PC-3 (cell line): ENCODE measurements at regions not wholly inside any gene's neighbourhood (a gene's known extent, or its start where the extent isn't known, plus 50 kb on each side); places are given as distances from the start of the nearest gene placed in this dataset.
"Not testable (repeated sequence)": the region's sequence is repeated elsewhere in the genome, so short reads cannot be mapped to it uniquely, and the experiment has no call there.

Experiments
- ATAC-seq: fragments of 200-7000 bp; cut with Tn5 transposase; 2 replicates; pipeline ENCODE4 v1.9.1; 2020; ENCODE audit warnings: mild to moderate bottlenecking, moderate library complexity
- BruUV-seq: library from RNA; stranded (reverse); fragments of 400-500 nt; replicated peaks from 2 replicates; lab custom pipeline; 2021; lab: Mats Ljungman, UMichigan
- CTCF ChIA-PET: fragments of 300-600 bp; sonication (Branson Sonifier 250); formaldehyde crosslinking; loops from one replicate; lab custom pipeline; 2022; ENCODE audit warnings: antibody characterized with exemption; lab: Charles Lee
- POLR2A ChIA-PET: fragments of 300-600 bp; sonication (Branson Sonifier 250); formaldehyde crosslinking; loops from one replicate; lab custom pipeline; 2022; ENCODE audit warnings: antibody characterized with exemption; ENCODE audit not compliant: unreplicated experiment; lab: Charles Lee
- DNase-seq: peaks from one replicate; pipeline ENCODE4 v3.0.0-alpha.2; 2015
- H2AFZ ChIP-seq: fragments of 300-600 bp; sonication (generic); 2 replicates; pipeline ENCODE4 v1.6.0; 2016; ENCODE audit warnings: antibody characterized with exemption, low read length
- H3F3A ChIP-seq: fragments of 300-600 bp; sonication (generic); one replicate; pipeline ENCODE4 v1.6.0; 2017; ENCODE audit warnings: antibody characterized with exemption, low read length, control low read depth, mild to moderate bottlenecking; ENCODE audit not compliant: unreplicated experiment
- H3K27ac ChIP-seq: fragments of 300-600 bp; sonication (generic); 2 replicates; pipeline ENCODE4 v1.5.1; 2016; ENCODE audit warnings: mild to moderate bottlenecking, low read length
- H3K27me3 ChIP-seq: fragments of 300-600 bp; sonication (generic); 2 replicates; pipeline ENCODE4 v1.6.1; 2016; ENCODE audit warnings: low read length, mixed read lengths
- H3K36me3 ChIP-seq: fragments of 300-600 bp; sonication (generic); 2 replicates; pipeline ENCODE4 v1.6.1; 2016; ENCODE audit warnings: low read depth, mixed run types, low read length, mixed read lengths
- H3K4me1 ChIP-seq: fragments of 300-600 bp; sonication (generic); 2 replicates; pipeline ENCODE4 v1.5.1; 2016; ENCODE audit warnings: low read length; ENCODE audit not compliant: insufficient read depth
- H3K4me2 ChIP-seq: fragments of 300-600 bp; sonication (generic); 2 replicates; pipeline ENCODE4 v1.6.0; 2016; ENCODE audit warnings: low read length
- H3K4me3 ChIP-seq: fragments of 300-600 bp; sonication (generic); 2 replicates; pipeline ENCODE4 v1.5.1; 2016; ENCODE audit warnings: mild to moderate bottlenecking, low read length, mixed read lengths
- H3K79me2 ChIP-seq: fragments of 300-600 bp; sonication (generic); 2 replicates; pipeline ENCODE4 v1.6.1; 2017; ENCODE audit warnings: low read length, mixed read lengths
- H3K9ac ChIP-seq: fragments of 300-600 bp; sonication (generic); 2 replicates; pipeline ENCODE4 v1.6.0; 2016; ENCODE audit warnings: mild to moderate bottlenecking, low read length
- H3K9me2 ChIP-seq: fragments of 300-600 bp; sonication (generic); replicated peaks from 2 replicates; pipeline ENCODE4 v1.6.1; 2016; ENCODE audit warnings: mixed run types, low read length, mixed read lengths
- H3K9me3 ChIP-seq: fragments of 300-600 bp; sonication (generic); 2 replicates; pipeline ENCODE4 v1.6.1; 2016; ENCODE audit warnings: low read length, mixed read lengths
- H4K20me1 ChIP-seq: fragments of 300-600 bp; sonication (generic); 2 replicates; pipeline ENCODE4 v1.6.1; 2016; ENCODE audit warnings: low read length, mixed read lengths
- CTCF ChIP-seq: fragments of 300-600 bp; sonication (generic); conservative IDR thresholded peaks from 2 replicates; pipeline ENCODE4 v1.5.1; 2017; ENCODE audit warnings: antibody characterized with exemption, low read depth, mild to moderate bottlenecking, low read length
- EZH2 ChIP-seq: fragments of 300-600 bp; sonication (generic); IDR thresholded peaks from one replicate; pipeline ENCODE4 v1.6.1; 2017; ENCODE audit warnings: antibody characterized with exemption, mild to moderate bottlenecking, low read length; ENCODE audit not compliant: unreplicated experiment
- EZH2phosphoT487 ChIP-seq: fragments of 300-600 bp; sonication (generic); IDR thresholded peaks from 2 replicates; pipeline ENCODE4 v1.6.1; 2018; ENCODE audit warnings: mild to moderate bottlenecking, antibody characterized with exemption, low read length, borderline replicate concordance
- intact Hi-C: fragments of 100-400 bp; cut with micrococcal nuclease; formaldehyde crosslinking; loops from 2 replicates; pipeline ENCODE4 v1.9.0; 2023

- no peak for ATAC-seq
- no peak overlapping the region for H2AFZ ChIP-seq
- H3K9me2 ChIP-seq: no peaks in the 10 kb centered on the region
- no peaks in the 10 kb centered on the region for H3K36me3 ChIP-seq
- intact Hi-C loops: no loop called here
- no peaks in the 10 kb centered on the region for H3F3A ChIP-seq
- no peaks in the 10 kb centered on the region for H3K79me2 ChIP-seq
- no peak overlapping the region for H3K9ac ChIP-seq
- H3K9me3 ChIP-seq: no peaks in the 10 kb centered on the region
- H3K4me3 ChIP-seq: no peak overlapping the region
- DNase-seq: no peak
- H3K27me3 ChIP-seq: no peaks in the 10 kb centered on the region
- ChIA-PET CTCF (no interaction called here), POLR2A (no interaction called here)
- TF ChIP-seq EZH2phosphoT487: no peak
- no peak for TF ChIP-seq EZH2
- no peak for TF ChIP-seq CTCF
- no TSS peak for BruUV-seq
- no peak overlapping the region for H3K27ac ChIP-seq
- H4K20me1 ChIP-seq: no peaks in the 10 kb centered on the region
- H3K4me2 ChIP-seq: no peak overlapping the region
- H3K4me1 ChIP-seq: no peaks in the 10 kb centered on the region
Observed at GRCh38 chr6:82801083-82801482, 264.6 kb downstream of the UBE3D start.

- POLR2A ChIA-PET, H2AFZ ChIP-seq, H3K27ac ChIP-seq, H3K27me3 ChIP-seq, H3K36me3 ChIP-seq, H3K9ac ChIP-seq, H3K79me2 ChIP-seq, H3K9me3 ChIP-seq, H3K9me2 ChIP-seq, ATAC-seq, H3K4me2 ChIP-seq, H3F3A ChIP-seq, CTCF ChIA-PET, intact Hi-C loops, H3K4me1 ChIP-seq, BruUV-seq, H3K4me3 ChIP-seq, H4K20me1 ChIP-seq, DNase-seq: not testable (repeated sequence)
Observed at GRCh38 chr6:82816243-82816642, 249.4 kb downstream of the UBE3D start.

GRCh38 chr6:82818727-82819126, 246.9 kb downstream of the UBE3D start:
- no peak overlapping the region for H3K27ac ChIP-seq
- no peaks in the 10 kb centered on the region for H3K9me2 ChIP-seq
- H3K79me2 ChIP-seq: no peaks in the 10 kb centered on the region
- H3K4me3 ChIP-seq: no peak overlapping the region
- H2AFZ ChIP-seq: no peak overlapping the region
- intact Hi-C loops: no loop called here
- no peaks in the 10 kb centered on the region for H4K20me1 ChIP-seq
- DNase-seq: peak; percentile 9
- ATAC-seq: no peak
- no peaks in the 10 kb centered on the region for H3F3A ChIP-seq
- no peaks in the 10 kb centered on the region for H3K9me3 ChIP-seq
- no peak for TF ChIP-seq EZH2
- TF ChIP-seq EZH2phosphoT487: no peak
- no peak for TF ChIP-seq CTCF
- no peaks in the 10 kb centered on the region for H3K4me1 ChIP-seq
- H3K27me3 ChIP-seq: no peaks in the 10 kb centered on the region
- CTCF ChIA-PET: no interaction called here
- no TSS peak for BruUV-seq
- no peak overlapping the region for H3K9ac ChIP-seq
- POLR2A ChIA-PET: no interaction called here
- no peaks in the 10 kb centered on the region for H3K36me3 ChIP-seq
- H3K4me2 ChIP-seq: no peak overlapping the region
